GM18499 (cell line): ENCODE measurements at regions not wholly inside any gene's neighbourhood (a gene's known extent, or its start where the extent isn't known, plus 50 kb on each side); places are given as distances from the start of the nearest gene placed in this dataset.

Source experiments
- ATAC-seq: cut with Tn5 transposase; IDR thresholded peaks from one replicate; pipeline ENCODE4 v1.9.1; 2021; ENCODE audit warnings: moderate number of reproducible peaks; ENCODE audit not compliant: insufficient read depth, unreplicated experiment

DNA sequence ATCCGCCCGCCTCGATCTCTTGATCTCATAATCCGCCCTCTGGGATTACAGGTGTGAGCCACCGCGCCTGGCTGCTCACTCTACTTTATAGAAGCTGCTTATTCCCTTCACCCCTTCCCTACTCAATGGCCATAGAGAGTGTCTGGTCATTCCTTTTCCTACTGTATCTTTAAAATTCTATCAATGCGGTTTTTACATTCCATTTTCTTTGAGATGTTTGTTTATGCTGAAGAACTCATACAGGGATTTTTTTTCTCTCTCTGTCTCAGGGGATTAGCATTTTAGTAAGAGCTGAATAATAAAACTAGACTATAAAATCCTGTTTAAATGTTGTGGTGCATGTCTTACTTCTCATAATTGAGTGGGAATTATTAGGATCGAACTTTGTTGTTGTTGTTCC is 218.6 kb upstream of the FOXN3 start:
- ATAC-seq: no peak

DNA sequence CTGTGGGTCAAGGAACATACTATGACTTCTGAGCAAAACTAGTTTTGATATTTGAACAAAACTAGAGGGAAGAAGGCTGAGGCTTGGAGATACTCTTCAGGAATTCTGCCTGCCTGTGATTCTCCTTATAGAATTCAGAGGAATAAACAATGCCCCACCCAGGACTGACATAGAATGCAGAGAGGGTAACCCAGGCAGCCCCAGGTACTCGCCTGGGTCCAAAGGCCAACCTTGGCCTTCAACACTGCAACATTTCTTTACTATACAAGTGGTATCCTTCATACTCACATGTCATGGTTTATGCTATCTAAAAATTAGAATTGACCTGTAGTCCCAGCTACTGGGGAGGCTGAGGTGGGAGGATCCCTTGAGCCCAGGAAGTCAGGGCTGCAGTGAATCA is 217.0 kb upstream of the FOXN3 start:
- ATAC-seq: no peak

DNA sequence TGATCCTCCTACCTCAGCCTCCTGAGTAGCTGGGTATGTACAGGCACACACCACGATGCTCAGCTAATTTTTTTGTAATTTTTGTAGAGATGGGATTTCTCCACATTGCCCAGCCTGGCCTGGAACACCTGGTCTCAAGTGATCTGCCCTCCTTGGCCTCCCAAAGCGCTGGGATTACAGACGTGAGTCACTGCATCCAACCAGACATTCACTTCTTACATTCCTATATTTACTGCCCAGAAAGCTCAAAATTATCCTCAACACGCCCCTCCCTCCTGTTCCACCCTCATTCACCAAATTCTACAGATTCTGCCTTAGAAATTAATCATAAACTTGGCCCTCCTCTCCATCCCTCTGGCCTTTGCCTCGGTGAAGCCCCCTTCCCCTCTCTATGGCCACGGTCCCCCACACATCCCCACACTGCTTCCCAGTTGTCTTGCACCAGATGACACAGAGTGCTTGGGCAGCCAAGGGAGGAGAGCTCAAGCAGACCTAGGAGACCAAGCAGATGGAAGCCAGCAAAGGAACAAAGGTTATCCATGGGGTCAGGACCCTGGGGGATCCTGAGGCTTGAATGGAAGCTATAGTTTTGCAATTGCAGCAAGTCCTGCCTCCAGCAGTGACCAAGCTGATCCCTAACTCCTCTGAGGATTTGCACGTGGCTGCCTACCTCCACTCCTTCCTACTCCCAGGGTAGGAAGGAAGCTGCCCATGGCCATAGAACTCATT is 213.2 kb upstream of the FOXN3 start:
- no peak for ATAC-seq

GRCh38 chr14:89629383-89629782 is 212.3 kb upstream of the FOXN3 start:
- no peak for ATAC-seq

- ATAC-seq: no peak
Measured at GRCh38 chr14:89628521-89628920, 211.5 kb upstream of the FOXN3 start.

- ATAC-seq: no peak
Measured at GRCh38 chr14:89626233-89626806, 209.3 kb upstream of the FOXN3 start.

GRCh38 chr14:89625731-89626232 is 208.7 kb upstream of the FOXN3 start:
- ATAC-seq: no peak

- no peak for ATAC-seq
Measured at GRCh38 chr14:89625244-89625713, 208.2 kb upstream of the FOXN3 start.

DNA sequence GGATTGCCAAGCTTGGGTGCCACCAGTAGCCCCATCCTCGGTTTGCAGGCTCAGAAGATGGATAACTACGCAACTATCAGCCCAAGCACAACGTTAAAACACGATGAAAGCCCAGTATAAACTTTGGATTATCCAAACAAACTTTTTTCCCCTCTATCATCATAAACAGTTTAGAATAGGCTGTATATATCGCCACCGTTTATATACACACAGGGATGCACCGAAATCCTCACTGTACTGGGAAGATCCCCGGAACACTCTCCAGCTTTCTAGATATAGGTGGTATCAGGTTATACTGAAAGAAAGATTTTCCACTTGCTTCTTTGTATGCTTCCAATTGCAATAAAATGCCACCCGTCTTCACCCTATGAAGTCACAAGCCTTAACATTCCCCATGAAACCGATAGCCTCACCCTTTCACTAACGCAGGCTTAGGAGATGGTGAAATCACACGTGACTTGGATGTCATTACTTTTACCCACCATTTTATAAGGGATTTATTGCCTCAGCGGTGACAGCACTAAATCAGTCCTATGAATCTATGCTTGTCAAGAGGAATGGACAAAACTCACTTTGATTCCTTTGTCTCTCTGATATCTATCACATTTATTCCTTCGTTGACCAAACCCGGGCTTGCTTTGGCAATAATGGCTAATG is 207.6 kb upstream of the FOXN3 start:
- no peak for ATAC-seq

- no peak for ATAC-seq
Measured at GRCh38 chr14:89621791-89622638, 205.0 kb upstream of the FOXN3 start.

- ATAC-seq: no peak
Measured at GRCh38 chr14:89621009-89621421, 204.0 kb upstream of the FOXN3 start.

- no peak for ATAC-seq
Measured at GRCh38 chr14:89620436-89620835, 203.4 kb upstream of the FOXN3 start.

DNA sequence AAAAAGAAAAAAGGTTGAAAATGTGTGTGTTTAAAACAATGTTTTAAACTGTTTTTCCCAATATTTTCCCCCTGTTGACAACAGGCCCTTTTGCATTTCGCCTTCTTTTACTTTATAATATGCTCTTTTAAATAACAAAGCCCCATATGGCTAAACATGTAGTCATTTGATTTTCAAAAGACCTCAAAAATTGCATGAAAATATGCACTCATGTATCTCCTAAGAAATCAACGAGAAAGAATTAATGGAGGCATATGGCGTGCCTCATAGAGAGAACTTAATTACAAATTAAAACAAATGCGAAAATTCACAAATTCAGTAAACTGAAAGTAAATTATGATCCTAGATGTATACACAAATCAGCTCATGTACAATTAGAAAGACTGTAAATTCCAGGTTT is 202.6 kb upstream of the FOXN3 start:
- ATAC-seq: no peak

GRCh38 chr14:89618811-89619551 is 201.9 kb upstream of the FOXN3 start:
- ATAC-seq: peak; percentile 31

- ATAC-seq: no peak
Measured at GRCh38 chr14:89618330-89618708, 201.3 kb upstream of the FOXN3 start.

DNA sequence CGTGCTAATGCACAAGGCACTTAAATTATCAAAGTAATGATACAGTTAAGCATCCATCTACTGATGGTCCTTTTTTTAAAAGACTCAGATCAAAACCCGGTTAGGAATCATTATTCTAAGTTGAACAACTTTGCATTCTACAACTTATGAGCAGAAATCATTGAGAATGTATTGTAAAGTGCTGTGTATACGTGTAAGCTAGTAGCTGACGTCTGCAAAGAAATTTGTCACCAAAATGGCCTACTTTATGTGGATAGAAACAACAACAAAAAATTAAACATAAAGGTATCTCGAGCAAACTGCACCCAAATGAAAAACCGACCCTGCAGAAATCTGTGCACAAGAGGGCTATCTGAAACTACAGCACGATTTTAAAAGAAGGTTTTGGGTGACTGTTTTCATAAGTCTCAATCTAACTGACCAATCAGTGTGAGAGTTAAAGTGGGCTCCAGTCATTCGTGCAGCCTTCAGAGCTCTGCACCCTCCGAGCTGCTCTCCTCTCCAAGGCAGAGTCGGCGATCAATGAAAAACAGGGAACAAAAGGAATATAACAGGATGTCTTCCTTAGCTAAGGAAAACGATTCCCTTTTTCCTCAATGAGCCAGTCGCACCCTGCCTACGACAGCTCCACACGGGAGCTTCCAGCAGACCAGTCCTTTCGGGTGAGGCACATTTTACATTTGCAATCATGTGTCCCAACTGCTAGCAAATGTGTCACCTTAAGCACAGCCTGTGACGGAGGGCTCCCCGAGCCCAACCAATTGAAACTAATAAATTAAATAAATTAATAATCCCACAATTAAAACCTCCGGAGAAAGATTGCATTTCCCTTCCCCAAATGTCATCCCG is 200.7 kb upstream of the FOXN3 start:
- ATAC-seq: no peak

GRCh38 chr14:89616852-89617341 is 199.9 kb upstream of the FOXN3 start:
- ATAC-seq: no peak

GRCh38 chr14:89616425-89616824 is 199.4 kb upstream of the FOXN3 start:
- ATAC-seq: no peak

DNA sequence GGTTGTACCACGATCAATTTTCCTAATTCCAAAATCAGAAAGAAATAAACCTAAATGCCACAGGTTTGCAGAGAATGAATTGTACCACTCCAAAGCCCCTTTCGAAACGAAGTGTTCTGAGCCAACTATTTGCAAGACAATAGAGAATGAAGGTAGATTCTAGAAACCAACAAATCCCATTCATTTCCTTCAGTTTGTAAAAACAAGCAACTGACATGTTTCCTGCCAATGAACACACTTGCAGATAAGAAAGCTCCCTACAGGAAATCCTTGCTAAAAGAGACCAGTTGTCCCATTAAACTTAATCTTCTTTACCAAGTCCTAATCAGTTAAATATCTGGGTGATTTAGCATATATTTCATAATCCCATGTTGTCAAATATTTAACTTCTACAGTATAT is 198.4 kb upstream of the FOXN3 start:
- ATAC-seq: no peak
